ENCODE measurements at regions not wholly inside any gene's neighbourhood (a gene's known extent, or its start where the extent isn't known, plus 50 kb on each side); places are given as distances from the start of the nearest gene placed in this dataset.
A peak's percentile ranks its signal among the peaks of the same experiment; 100 is the strongest.

DNA sequence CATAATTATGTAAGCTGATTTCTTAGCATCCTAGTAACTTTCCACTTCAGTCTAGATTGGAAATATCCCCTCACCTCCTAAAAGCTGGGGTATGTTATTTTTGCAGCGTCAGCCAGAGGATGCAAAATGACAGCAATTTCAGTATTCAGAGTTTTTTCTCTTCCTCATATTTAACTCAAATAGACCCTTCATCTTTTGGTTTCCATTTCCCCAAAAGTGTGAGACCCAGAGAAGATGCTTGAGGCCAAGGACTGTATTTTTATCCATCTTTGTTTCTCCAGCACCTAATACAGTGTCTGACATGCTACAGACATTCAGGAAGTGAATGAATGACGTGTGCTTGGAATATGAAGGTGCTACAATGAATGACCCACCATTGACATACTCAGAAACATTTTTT is 75.5 kb upstream of the RANBP3L start:
- no peaks in the 10 kb centered on the region for H3K36me3 Mint-ChIP-seq (ENCODE audit: low read depth)
- H3K27me3 Mint-ChIP-seq (ENCODE audit: insufficient read depth), result peaks cover 6% of the 10 kb centered on the region
- TF ChIP-seq, protein P1, sequence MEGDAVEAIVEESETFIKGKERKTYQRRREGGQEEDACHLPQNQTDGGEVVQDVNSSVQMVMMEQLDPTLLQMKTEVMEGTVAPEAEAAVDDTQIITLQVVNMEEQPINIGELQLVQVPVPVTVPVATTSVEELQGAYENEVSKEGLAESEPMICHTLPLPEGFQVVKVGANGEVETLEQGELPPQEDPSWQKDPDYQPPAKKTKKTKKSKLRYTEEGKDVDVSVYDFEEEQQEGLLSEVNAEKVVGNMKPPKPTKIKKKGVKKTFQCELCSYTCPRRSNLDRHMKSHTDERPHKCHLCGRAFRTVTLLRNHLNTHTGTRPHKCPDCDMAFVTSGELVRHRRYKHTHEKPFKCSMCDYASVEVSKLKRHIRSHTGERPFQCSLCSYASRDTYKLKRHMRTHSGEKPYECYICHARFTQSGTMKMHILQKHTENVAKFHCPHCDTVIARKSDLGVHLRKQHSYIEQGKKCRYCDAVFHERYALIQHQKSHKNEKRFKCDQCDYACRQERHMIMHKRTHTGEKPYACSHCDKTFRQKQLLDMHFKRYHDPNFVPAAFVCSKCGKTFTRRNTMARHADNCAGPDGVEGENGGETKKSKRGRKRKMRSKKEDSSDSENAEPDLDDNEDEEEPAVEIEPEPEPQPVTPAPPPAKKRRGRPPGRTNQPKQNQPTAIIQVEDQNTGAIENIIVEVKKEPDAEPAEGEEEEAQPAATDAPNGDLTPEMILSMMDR (IDR thresholded peaks at IDR 0.05), result no peak
- no peak overlapping the region for H3K27ac Mint-ChIP-seq
- H3K4me1 Mint-ChIP-seq (ENCODE audit: low read depth), result peaks cover 61% of the 10 kb centered on the region
- no peaks in the 10 kb centered on the region for H3K9me3 Mint-ChIP-seq
- H3K4me3 Mint-ChIP-seq, result no peak overlapping the region
- DNase-seq, result no peak

DNA sequence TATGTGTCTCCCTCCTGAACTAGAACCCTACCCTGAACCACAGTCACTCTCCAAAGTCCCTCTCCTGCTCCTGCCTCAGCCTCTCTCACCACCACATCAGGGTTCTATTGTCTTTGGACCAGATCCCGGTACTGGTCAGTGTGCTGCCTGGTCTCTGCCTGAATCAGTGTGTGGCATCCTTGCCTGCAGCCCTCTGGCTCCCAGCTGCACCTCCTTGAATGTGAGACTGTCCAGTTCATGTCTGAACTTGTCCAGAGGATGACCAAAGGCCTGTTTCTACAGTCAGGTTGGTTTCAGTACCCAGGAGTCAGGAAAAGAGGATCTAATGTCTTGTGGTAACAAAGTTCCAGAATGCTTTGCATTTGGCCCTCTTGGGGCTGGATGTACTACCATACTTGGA is 76.8 kb upstream of the RANBP3L start:
- Mint-ChIP-seq H3K27me3 (ENCODE audit: insufficient read depth) (peaks cover 6% of the 10 kb centered on the region), H3K4me3 (no peak overlapping the region; the same call in 1 of the 2 replicates), H3K9me3 (no peaks in the 10 kb centered on the region), H3K36me3 (ENCODE audit: low read depth) (no peaks in the 10 kb centered on the region), H3K4me1 (ENCODE audit: low read depth) (peaks cover 50% of the 10 kb centered on the region), H3K27ac (peak overlapping the region; percentile 75)
- peak; percentile 58 for DNase-seq
- TF ChIP-seq, protein P1 (IDR thresholded peaks at IDR 0.05), result no peak

DNA sequence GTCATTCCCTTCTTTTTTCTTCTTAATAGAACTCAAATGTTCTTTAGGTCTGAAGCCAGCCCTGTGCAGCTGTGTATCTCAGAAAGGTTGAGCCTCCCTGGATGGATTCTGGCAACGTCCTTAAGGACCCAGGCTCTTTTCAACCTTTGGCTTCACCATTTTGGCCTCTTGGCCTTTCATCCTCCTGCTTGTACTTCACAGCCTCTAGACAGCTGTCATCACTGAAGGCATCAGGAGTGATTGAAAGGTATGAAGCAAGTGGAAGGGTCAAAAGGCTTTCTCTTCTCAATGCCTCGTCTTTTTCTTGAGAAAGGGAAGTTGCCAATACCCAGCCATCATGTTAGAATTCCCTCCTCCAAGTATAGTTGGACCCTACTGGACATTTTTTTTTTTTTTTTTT is 81.2 kb upstream of the RANBP3L start:
- no peak overlapping the region for H3K27ac Mint-ChIP-seq
- H3K4me3 Mint-ChIP-seq, result no peak overlapping the region
- peaks cover 14% of the 10 kb centered on the region for H3K4me1 Mint-ChIP-seq (ENCODE audit: low read depth)
- H3K9me3 Mint-ChIP-seq, result no peaks in the 10 kb centered on the region
- TF ChIP-seq, protein P1 (IDR thresholded peaks at IDR 0.05), result no peak
- H3K36me3 Mint-ChIP-seq (ENCODE audit: low read depth), result no peaks in the 10 kb centered on the region
- peaks cover 6% of the 10 kb centered on the region for H3K27me3 Mint-ChIP-seq (ENCODE audit: insufficient read depth)
- no peak for DNase-seq

DNA sequence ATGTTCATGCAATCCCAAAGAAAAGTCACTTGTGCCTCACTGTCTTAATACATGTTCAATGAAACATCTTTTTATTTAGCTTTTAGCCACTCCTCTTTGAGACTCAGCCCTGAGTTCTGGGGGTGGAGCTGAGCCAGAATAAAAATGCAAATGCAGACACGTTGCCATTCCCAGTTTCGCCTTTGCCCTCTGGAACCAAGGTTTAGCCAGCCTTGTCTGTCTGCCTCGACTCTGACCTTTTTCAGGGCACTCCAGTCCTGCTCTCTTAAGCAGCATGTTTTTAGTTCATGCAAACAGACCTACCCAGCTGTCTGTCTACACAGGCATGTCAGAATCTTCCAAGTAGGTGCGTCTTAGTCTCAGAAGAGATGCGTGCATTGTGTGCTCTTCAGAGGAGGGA is 82.2 kb upstream of the RANBP3L start:
- H3K36me3 Mint-ChIP-seq (ENCODE audit: low read depth), result no peaks in the 10 kb centered on the region
- peaks cover 6% of the 10 kb centered on the region for H3K27me3 Mint-ChIP-seq (ENCODE audit: insufficient read depth)
- H3K9me3 Mint-ChIP-seq, result no peaks in the 10 kb centered on the region
- TF ChIP-seq, protein P1 (IDR thresholded peaks at IDR 0.05), result no peak
- no peak for DNase-seq
- no peak overlapping the region for H3K4me3 Mint-ChIP-seq
- no peak overlapping the region for H3K27ac Mint-ChIP-seq
- H3K4me1 Mint-ChIP-seq (ENCODE audit: low read depth), result peaks cover 4% of the 10 kb centered on the region

DNA sequence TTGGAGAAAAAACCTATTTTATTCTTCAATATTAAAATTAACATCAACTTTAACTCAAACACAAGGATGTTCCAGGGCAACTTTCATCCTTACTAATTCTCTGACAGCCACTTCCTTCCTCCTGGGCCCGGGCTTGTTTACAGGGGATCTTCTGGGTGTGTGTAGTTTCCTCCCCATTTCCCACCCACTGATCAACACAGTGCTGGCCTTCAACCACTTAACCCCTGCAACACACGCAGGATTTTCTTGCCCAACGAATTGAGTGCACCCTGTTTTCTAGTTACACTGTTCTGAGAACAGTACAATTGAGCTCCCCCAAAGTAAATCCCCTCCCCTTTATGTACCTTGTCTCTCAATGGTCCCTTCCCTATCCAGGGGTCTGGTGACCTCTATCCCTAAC is 83.1 kb upstream of the RANBP3L start:
- no peaks in the 10 kb centered on the region for H3K36me3 Mint-ChIP-seq (ENCODE audit: low read depth)

More for the DNA sequence above, 83.1 kb upstream of the RANBP3L start:
- TF ChIP-seq, protein P1 (IDR thresholded peaks at IDR 0.05), result no peak
- no peaks in the 10 kb centered on the region for H3K4me1 Mint-ChIP-seq (ENCODE audit: low read depth)
- H3K4me3 Mint-ChIP-seq, result no peak overlapping the region
- H3K9me3 Mint-ChIP-seq, result no peaks in the 10 kb centered on the region
- H3K27ac Mint-ChIP-seq, result no peak overlapping the region
- H3K27me3 Mint-ChIP-seq (ENCODE audit: insufficient read depth), result peaks cover 4% of the 10 kb centered on the region
- no peak for DNase-seq
